HG03342 (cell line): ENCODE measurements at regions not wholly inside any gene's neighbourhood (a gene's known extent, or its start where the extent isn't known, plus 50 kb on each side); places are given as distances from the start of the nearest gene placed in this dataset.

Source experiments
- ATAC-seq: cut with Tn5 transposase; IDR thresholded peaks from one replicate; pipeline ENCODE4 v1.9.1; 2021; ENCODE audit warnings: mild to moderate bottlenecking, moderate library complexity; ENCODE audit not compliant: unreplicated experiment

DNA sequence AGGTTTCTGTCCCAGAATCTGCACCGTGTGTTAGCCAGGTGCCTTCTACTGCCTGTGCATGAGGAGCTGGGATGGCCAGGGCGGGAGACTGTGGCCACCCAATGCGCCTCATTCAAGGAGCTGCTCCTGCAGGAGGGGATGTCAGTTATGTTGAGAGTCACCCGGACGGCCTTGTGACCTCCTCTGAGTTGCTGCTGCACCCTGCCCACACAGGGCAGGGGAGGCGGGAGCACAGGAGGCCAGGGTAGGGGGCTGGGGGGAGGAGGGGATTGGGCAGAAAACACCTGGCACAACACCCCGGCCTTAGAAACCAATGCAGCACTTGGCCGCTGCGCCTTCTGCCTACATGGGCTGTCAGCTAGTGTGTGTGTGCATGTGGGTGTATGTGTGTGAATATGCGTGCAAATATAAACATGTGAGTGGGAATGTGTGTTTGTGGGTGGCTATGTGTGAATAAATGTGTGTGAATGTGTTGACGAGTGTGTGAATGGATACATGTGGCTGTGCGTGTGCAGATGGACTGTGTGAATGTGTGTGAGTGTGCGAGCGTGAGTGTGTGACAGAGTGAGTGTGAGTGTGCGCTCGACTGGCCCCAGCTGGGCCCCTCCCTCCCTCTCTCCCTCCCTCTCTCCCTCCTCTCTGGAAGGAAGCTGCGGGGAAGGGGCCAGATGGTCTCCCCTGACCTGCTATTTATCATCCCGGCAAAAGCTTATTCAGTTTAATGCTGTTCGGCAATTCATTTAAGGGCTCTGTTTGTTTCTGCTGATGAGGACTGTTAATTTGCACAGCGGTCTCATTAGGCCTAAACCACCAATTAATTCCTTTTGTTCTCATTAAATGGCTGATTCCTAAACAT lies 106.9 kb downstream of the TLE3 start:
- no peak for ATAC-seq

DNA sequence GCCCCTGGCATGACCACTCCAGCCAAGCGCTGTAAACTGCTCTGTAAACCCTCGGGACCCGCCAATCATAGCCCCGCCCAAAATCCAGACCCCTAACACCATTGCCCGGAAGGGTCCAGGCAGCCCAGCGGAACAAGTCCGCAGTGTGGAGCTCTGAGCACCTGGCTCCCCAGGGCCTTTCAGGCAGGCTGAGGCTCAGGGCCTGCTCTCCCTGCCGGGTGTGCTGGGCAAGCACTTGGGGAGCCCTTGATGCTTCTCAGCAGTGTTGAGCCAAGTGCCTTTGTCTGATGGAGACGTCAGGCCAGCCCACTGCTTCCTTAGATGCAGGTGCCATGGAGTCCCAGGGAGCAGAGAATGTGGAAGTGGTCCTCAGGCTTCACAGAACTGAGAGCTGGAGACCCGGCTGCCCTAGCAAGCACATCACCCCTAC lies 106.2 kb downstream of the TLE3 start:
- ATAC-seq, result no peak

DNA sequence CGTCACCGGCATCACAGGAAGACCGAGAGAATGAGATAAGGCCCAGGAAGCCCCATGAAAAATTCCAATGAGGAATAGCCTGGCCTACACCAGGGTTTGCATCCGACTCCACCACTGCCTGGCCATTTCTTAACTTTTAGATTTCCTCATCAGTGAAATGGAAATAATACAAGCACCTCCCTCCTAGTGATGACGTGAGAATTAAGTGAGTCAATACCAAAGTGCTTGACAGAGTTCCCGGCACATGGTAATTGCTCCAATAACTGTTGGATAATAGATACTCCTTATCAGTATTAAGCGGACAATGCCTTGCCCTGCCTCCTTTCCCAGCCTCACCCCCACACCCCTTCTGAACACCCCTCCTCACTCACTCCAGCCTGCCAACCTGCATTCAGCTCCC lies 105.4 kb downstream of the TLE3 start:
- no peak for ATAC-seq

DNA sequence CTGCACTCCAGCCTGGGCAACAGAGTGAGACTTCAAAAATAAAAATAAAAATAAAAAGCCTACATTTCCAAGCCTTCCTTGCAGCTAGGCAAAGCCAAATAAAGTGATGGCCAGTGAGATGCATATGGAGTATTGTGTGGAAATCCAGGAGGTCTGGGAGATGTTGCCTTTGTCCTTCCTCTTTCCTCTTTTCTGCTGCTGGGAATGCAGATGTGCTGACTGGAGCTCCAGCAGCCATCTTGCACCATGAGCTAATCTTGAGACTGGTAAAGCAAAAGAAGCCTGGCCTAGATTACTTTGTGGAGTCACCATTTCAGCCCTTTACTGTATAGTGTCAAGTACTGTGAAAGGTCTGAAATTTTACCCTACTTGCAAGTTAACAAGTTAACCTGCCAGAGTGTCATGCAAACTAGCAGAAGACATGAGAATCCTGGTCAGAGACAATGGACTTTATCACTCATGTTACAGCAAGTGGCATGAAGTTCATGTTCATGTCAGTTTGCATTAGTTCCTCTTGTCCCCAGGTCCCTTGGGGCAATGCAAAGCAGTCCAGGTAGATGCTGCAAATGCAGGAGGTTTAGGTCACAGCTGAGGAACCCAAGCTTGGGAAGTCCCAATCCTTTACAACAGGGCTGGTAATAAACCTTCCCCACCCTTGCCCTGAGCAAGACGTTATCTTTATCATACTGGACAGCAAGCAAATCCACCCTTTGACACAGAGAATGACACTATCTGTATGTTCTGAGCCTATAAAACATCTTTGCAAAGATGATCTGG lies 103.1 kb downstream of the TLE3 start:
- no peak for ATAC-seq

DNA sequence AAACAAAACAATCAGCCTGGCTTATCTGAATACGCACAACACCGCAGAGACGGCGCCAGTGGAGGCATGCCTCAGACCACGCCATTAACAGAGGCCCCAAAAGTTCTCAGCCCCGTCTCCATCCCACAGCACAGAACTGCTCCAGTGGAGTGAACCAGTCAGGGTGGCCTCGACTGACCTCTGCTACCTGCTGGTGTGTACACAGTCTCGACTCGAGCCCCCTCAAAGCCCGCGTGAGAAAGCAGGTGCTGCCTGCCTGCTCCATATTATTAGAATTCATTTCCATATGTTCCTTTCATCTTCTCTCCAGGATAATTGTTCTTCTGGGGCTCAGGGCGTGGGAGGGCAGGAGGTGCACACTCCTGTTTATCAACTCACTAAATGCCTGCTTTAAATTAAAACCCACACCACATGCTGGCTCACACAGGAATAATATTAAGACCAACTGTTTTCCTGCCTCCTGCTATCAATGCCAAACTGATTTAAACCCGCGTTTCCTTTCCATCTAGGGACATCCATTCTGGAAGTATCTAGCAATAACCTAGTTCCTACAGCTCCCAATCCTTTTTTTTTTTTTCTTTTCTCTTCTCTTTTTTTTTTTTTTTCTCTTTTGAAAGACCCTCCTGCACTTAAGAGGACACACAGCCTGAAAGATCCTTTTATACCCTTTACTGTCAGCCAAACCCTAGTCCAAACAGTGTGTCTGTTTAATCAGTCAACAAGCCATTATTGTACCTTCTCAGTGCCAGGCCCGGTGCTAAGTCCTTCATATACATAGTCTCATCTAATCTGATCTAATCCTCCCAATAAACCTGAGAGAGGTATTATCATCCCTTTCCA lies 101.2 kb downstream of the TLE3 start:
- ATAC-seq, result no peak

DNA sequence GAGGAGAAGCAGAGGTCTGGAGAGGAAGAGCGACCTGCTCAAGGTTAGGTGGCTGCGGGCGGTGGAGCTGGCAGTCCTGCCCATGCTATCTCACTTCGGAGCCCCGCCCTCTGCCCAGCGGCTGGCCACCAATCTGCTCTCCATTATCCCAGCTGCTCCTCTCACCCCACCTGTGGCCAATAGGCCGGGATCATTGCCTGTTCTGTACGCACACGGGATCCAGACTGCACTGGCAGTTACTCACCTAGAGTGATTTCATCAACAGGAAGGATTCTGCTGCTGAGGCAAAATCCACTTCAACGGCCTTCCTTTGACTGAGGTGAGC lies 100.6 kb downstream of the TLE3 start:
- ATAC-seq, result no peak
